Panc1 (cell line): ENCODE measurements at regions not wholly inside any gene's neighbourhood (a gene's known extent, or its start where the extent isn't known, plus 50 kb on each side); places are given as distances from the start of the nearest gene placed in this dataset.
"Not testable (repeated sequence)": the region's sequence is repeated elsewhere in the genome, so short reads cannot be mapped to it uniquely, and the experiment has no call there.

Source experiments
- CTCF ChIP-seq: fragments of 450-650 bp; IDR thresholded peaks from 2 replicates; pipeline ENCODE4 v1.5.1; 2017; ENCODE audit warnings: mild to moderate bottlenecking
- POLR2AphosphoS5 ChIP-seq: IDR thresholded peaks from 2 replicates; pipeline ENCODE4 v1.6.1; 2012; ENCODE audit warnings: mild to moderate bottlenecking, low read depth, low read length, moderate library complexity
- REST ChIP-seq, 2 experiments: IDR thresholded peaks; 2 replicates each; pipeline ENCODE4 v1.6.1; 2011 to 2012; ENCODE audit warnings: low read depth in 2 of 2, control low read depth in 1 of 2, low read length in 1 of 2, mild to moderate bottlenecking in 1 of 2, moderate library complexity in 1 of 2; ENCODE audit not compliant: insufficient read depth in 1 of 2

- TF ChIP-seq CTCF; POLR2AphosphoS5; REST (IDR thresholded peaks at IDR 0.05; ENCODE audit: insufficient read depth in 1 of 2, low read depth in 2 of 2, low read length in 1 of 2): not testable (repeated sequence)
Measured at GRCh38 chr6:86065002-86065401, 422.3 kb upstream of the SYNCRIP start.
